ENCODE measurements at regions not wholly inside any gene's neighbourhood (a gene's known extent, or its start where the extent isn't known, plus 50 kb on each side); places are given as distances from the start of the nearest gene placed in this dataset.
A peak's percentile ranks its signal among the peaks of the same experiment; 100 is the strongest.
"Not testable (repeated sequence)": the region's sequence is repeated elsewhere in the genome, so short reads cannot be mapped to it uniquely, and the experiment has no call there.

DNA sequence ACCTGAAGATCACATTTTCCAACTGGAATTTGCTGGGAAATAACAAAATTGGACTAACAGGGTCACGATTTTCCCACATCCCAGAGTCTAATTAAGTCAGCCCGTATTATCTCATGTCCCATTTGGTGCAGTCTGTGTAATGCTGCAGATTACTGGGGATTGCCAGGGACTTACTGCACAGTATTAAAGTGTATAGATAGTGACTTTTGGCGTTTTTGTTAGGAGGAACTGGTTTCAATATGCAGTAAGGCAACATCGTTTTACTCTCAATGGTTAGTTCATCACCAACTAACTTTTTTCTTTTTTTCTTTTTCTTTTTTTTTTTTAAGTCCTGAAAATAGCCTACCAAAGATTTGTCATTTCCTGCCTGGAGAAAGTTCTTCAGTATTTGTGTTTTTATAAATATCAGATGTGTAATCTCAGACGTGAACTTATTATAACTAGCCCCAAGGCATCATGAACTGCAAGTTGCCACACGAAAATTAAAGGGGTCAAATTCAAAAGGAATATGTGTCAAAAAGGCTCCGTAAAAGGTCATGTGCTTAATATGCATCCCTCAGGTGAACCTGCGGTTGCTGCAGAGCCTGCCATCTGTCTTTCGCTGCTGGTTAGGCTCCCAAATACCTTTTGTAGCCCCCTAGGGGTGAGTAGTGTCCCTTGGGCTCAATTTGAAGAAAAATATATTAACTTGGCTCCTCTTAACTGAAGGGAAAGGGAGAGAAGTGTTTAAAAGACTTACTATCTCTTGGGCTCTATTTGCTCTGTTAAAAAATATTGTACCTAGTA, 176.7 kb upstream of the ADAMTSL1 start:
- Histone ChIP-seq H3K27me3 (replicated peaks) (no peaks in the 10 kb centered on the region), H3K36me3 (replicated peaks) (no peaks in the 10 kb centered on the region), H3K4me3 (ENCODE audit: low read depth, low read length) (peak overlapping the region; percentile 13), H3K27ac (peak overlapping the region; percentile 26)
- DNase-seq: no peak
- in situ Hi-C loops (cut with HindIII; ENCODE audit: low pct_ligation_motif_present, low sequenced_read_pairs): no loop called here
- TF ChIP-seq, protein P1, sequence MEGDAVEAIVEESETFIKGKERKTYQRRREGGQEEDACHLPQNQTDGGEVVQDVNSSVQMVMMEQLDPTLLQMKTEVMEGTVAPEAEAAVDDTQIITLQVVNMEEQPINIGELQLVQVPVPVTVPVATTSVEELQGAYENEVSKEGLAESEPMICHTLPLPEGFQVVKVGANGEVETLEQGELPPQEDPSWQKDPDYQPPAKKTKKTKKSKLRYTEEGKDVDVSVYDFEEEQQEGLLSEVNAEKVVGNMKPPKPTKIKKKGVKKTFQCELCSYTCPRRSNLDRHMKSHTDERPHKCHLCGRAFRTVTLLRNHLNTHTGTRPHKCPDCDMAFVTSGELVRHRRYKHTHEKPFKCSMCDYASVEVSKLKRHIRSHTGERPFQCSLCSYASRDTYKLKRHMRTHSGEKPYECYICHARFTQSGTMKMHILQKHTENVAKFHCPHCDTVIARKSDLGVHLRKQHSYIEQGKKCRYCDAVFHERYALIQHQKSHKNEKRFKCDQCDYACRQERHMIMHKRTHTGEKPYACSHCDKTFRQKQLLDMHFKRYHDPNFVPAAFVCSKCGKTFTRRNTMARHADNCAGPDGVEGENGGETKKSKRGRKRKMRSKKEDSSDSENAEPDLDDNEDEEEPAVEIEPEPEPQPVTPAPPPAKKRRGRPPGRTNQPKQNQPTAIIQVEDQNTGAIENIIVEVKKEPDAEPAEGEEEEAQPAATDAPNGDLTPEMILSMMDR (IDR thresholded peaks at IDR 0.05; ENCODE audit: low read depth, low read length, missing control alignments): peak; percentile 70

- H3K4me3 ChIP-seq (ENCODE audit: low read depth, low read length): no peak overlapping the region
- no peaks in the 10 kb centered on the region for H3K27me3 ChIP-seq (replicated peaks)
- no peak overlapping the region for H3K27ac ChIP-seq
- TF ChIP-seq, protein P1 (IDR thresholded peaks at IDR 0.05; ENCODE audit: low read depth, low read length, missing control alignments): no peak
- no peaks in the 10 kb centered on the region for H3K36me3 ChIP-seq (replicated peaks)
- DNase-seq: no peak
- in situ Hi-C loops (cut with HindIII; ENCODE audit: low pct_ligation_motif_present, low sequenced_read_pairs): no loop called here
Observed at GRCh38 chr9:18299449-18299848, 174.5 kb upstream of the ADAMTSL1 start.

GRCh38 chr9:18305167-18305806, 168.7 kb upstream of the ADAMTSL1 start:
- DNase-seq; H3K36me3 ChIP-seq (replicated peaks); H3K27me3 ChIP-seq (replicated peaks); H3K4me3 ChIP-seq (ENCODE audit: low read depth, low read length); in situ Hi-C loops (cut with HindIII; ENCODE audit: low pct_ligation_motif_present, low sequenced_read_pairs); H3K27ac ChIP-seq: not testable (repeated sequence)

DNA sequence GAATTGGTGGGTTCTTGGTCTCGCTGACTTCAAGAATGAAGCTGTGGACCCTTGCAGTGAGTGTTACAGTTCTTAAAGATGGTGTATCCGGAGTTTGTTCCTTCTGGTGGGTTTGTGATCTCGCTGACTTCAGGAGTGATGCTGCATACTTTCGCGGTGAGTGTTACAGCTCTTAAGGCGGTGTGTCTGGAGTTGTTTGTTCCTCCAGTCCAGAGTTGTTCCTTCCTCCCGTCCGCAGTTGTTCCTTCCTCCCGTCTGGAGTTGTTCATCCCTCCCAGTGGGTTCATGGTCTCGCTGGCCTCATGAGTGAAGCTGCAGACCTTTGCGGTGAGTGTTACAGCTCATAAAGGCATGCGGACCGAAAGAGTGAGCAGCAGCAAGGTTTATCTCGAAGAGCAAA, 159.6 kb upstream of the ADAMTSL1 start:
- in situ Hi-C loops (cut with HindIII; ENCODE audit: low pct_ligation_motif_present, low sequenced_read_pairs): no loop called here
- TF ChIP-seq, protein P1 (IDR thresholded peaks at IDR 0.05; ENCODE audit: low read depth, low read length, missing control alignments): no peak
- Histone ChIP-seq H3K4me3 (ENCODE audit: low read depth, low read length) (no peak overlapping the region), H3K36me3 (replicated peaks) (no peaks in the 10 kb centered on the region), H3K27me3 (replicated peaks) (no peaks in the 10 kb centered on the region), H3K27ac (no peak overlapping the region)
- DNase-seq: no peak

GRCh38 chr9:18317896-18318295, 156.1 kb upstream of the ADAMTSL1 start:
- no peaks in the 10 kb centered on the region for H3K27me3 ChIP-seq (replicated peaks)
- TF ChIP-seq, protein P1 (IDR thresholded peaks at IDR 0.05; ENCODE audit: low read depth, low read length, missing control alignments): no peak

DNA sequence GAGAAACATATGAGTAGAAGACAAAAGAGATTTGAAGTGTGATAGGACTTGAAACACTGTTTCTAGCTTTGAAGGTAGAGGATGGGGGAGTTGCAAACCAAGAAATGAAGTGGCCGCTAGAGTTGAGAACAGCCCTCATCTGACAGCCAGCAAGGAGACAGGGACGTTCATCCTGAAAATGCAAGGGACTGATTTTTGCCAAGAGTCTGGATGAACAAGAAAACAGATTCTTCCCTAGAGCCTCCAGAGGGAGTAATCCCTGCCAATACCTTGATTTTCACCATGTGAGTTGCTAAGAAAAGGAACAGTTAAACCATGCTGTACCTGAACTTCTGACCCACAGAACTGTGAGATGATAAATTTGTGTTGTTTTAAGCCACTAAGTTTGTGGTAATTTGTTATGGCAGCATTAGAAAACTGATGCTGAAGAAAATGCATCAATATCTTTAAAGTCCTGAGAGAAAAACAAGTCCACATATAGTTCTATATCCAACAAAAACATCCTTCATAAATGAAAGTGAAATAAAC, 154.0 kb upstream of the ADAMTSL1 start:
- no peaks in the 10 kb centered on the region for H3K36me3 ChIP-seq (replicated peaks)
- no peak for DNase-seq
- H3K4me3 ChIP-seq (ENCODE audit: low read depth, low read length): no peak overlapping the region
- H3K27ac ChIP-seq: no peak overlapping the region
- TF ChIP-seq, protein P1 (IDR thresholded peaks at IDR 0.05; ENCODE audit: low read depth, low read length, missing control alignments): peak; percentile 33
- in situ Hi-C loops (cut with HindIII; ENCODE audit: low pct_ligation_motif_present, low sequenced_read_pairs): no loop called here
- no peaks in the 10 kb centered on the region for H3K27me3 ChIP-seq (replicated peaks)

More at GRCh38 chr9:18317896-18318295, 156.1 kb upstream of the ADAMTSL1 start:
- no peak overlapping the region for H3K27ac ChIP-seq
- in situ Hi-C loops (cut with HindIII; ENCODE audit: low pct_ligation_motif_present, low sequenced_read_pairs): no loop called here
- no peak for DNase-seq
- H3K36me3 ChIP-seq (replicated peaks): no peaks in the 10 kb centered on the region
- H3K4me3 ChIP-seq (ENCODE audit: low read depth, low read length): no peak overlapping the region
